Thoracic aorta (tissue), 2 donors: ENCODE measurements at regions not wholly inside any gene's neighbourhood (a gene's known extent, or its start where the extent isn't known, plus 50 kb on each side); places are given as distances from the start of the nearest gene placed in this dataset.

Source experiments
- ATAC-seq: fragments of 150-250 bp; one replicate; pipeline ENCODE4 v1.8.0; 2017; ENCODE audit warnings: low read depth; ENCODE audit not compliant: insufficient number of reproducible peaks, low FRiP score
- DNase-seq: peaks from one replicate; pipeline ENCODE4 v3.0.0-alpha.2; 2020; ENCODE audit warnings: low spot score
- H3K27ac ChIP-seq, 2 donors: fragments of 200-600 bp; sonication (generic); 1 replicate in 1 of 2; 2 replicates in 1 of 2; pipeline ENCODE4 v1.5.1; 2016; ENCODE audit warnings: mild to moderate bottlenecking in 2 of 2, moderate library complexity in 2 of 2
- H3K27me3 ChIP-seq: fragments of 200-600 bp; sonication (generic); replicated peaks from 2 replicates; pipeline ENCODE4 v1.6.0; 2016; ENCODE audit warnings: mild to moderate bottlenecking; ENCODE audit not compliant: insufficient read depth
- H3K36me3 ChIP-seq: fragments of 200-600 bp; sonication (generic); one replicate; pipeline ENCODE4 v1.5.1; 2016
- H3K4me1 ChIP-seq, 2 donors: fragments of 200-600 bp; sonication (generic); 1 replicate in 1 of 2; 2 replicates in 1 of 2; pipeline versions ENCODE4 v1.5.1 to v1.6.0; 2016; ENCODE audit warnings: low read depth in 2 of 2, mild to moderate bottlenecking in 1 of 2; ENCODE audit not compliant: control insufficient read depth in 1 of 2
- H3K4me3 ChIP-seq: fragments of 200-600 bp; sonication (generic); 2 replicates; pipeline ENCODE4 v1.5.1; 2016; ENCODE audit warnings: mild to moderate bottlenecking
- H3K9me3 ChIP-seq: fragments of 200-600 bp; sonication (generic); 2 replicates; pipeline ENCODE4 v1.5.1; 2016
- CTCF ChIP-seq: fragments of 200-600 bp; sonication (generic); IDR thresholded peaks from one replicate; pipeline ENCODE4 v1.5.1; 2019; ENCODE audit warnings: antibody characterized with exemption

GRCh38 chr2:118496870-118497611 lies 350.4 kb downstream of the EN1 start:
- H3K36me3 ChIP-seq = no peaks in the 10 kb centered on the region
- H3K27me3 ChIP-seq = no peaks in the 10 kb centered on the region
- ATAC-seq (no peak), DNase-seq (no peak)
- no peak overlapping the region for H3K4me3 ChIP-seq
- H3K27ac ChIP-seq = no peak overlapping the region
- no peaks in the 10 kb centered on the region for H3K9me3 ChIP-seq
- no peak for TF ChIP-seq CTCF
- no peaks in the 10 kb centered on the region for H3K4me1 ChIP-seq

- no peak overlapping the region for H3K27ac ChIP-seq
- ATAC-seq (no peak), DNase-seq (no peak)
- TF ChIP-seq CTCF = no peak
- H3K4me1 ChIP-seq = no peaks in the 10 kb centered on the region
- H3K27me3 ChIP-seq = no peaks in the 10 kb centered on the region
- H3K4me3 ChIP-seq = no peak overlapping the region
- H3K36me3 ChIP-seq = no peaks in the 10 kb centered on the region
- no peaks in the 10 kb centered on the region for H3K9me3 ChIP-seq
These were observed 351.0 kb downstream of the EN1 start for GRCh38 chr2:118496467-118496866.

GRCh38 chr2:118495290-118495689 lies 352.2 kb downstream of the EN1 start:
- Histone ChIP-seq H3K9me3 (no peaks in the 10 kb centered on the region), H3K27ac (no peak overlapping the region), H3K4me1 (no peaks in the 10 kb centered on the region), H3K36me3 (no peaks in the 10 kb centered on the region), H3K4me3 (no peak overlapping the region), H3K27me3 (no peaks in the 10 kb centered on the region)
- DNase-seq (no peak), ATAC-seq (no peak)
- no peak for TF ChIP-seq CTCF

GRCh38 chr2:118493213-118493612 lies 354.2 kb downstream of the EN1 start:
- H3K4me1 ChIP-seq = no peaks in the 10 kb centered on the region
- no peaks in the 10 kb centered on the region for H3K9me3 ChIP-seq
- no peaks in the 10 kb centered on the region for H3K27me3 ChIP-seq
- H3K4me3 ChIP-seq = no peak overlapping the region
- no peak for TF ChIP-seq CTCF
- H3K27ac ChIP-seq = no peak overlapping the region
- ATAC-seq = no peak
- no peak for DNase-seq
- H3K36me3 ChIP-seq = no peaks in the 10 kb centered on the region

- DNase-seq = no peak
- no peak for ATAC-seq
- Histone ChIP-seq H3K36me3 (no peaks in the 10 kb centered on the region), H3K4me3 (no peak overlapping the region), H3K27me3 (no peaks in the 10 kb centered on the region), H3K9me3 (no peaks in the 10 kb centered on the region), H3K27ac (no peak overlapping the region), H3K4me1 (no peaks in the 10 kb centered on the region)
- TF ChIP-seq CTCF = no peak
These were observed 355.1 kb downstream of the EN1 start for GRCh38 chr2:118492335-118492734.
